ENCODE measurements at regions not wholly inside any gene's neighbourhood (a gene's known extent, or its start where the extent isn't known, plus 50 kb on each side); places are given as distances from the start of the nearest gene placed in this dataset.

DNA sequence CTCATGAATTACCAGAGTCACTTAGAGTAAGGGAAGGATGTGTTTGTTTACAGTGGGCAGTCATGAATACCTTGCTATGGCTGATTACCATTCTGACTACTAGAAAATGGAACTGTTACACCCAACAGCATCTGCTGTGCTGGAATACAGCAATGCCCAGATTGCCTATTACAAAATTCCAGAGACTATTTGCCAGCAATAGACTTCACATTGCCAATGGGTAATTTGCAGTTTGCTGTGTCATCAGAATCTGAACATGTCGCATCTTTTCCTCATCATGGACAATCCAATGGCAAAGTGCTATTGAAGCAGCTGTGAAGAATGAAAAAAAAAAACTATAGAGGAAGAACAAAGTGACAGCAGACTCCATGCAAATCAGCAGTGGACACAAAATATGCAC, 356.6 kb downstream of the CXXC4 start:
- no peaks in the 10 kb centered on the region for H3K27me3 ChIP-seq (replicated peaks; ENCODE audit: insufficient read depth, low read length)
- H3K79me2 ChIP-seq (ENCODE audit: low read length): no peaks in the 10 kb centered on the region
- no peak overlapping the region for H3K27ac ChIP-seq (ENCODE audit: low read length)
- no peaks in the 10 kb centered on the region for H3K4me1 ChIP-seq (ENCODE audit: low read length)
- H3K4me3 ChIP-seq (ENCODE audit: low read length): no peak overlapping the region
- H3K9me3 ChIP-seq (replicated peaks; ENCODE audit: insufficient read depth, low read length): no peaks in the 10 kb centered on the region
- H2AFZ ChIP-seq (ENCODE audit: low read length): no peak overlapping the region
- no peak for DNase-seq
- no peaks in the 10 kb centered on the region for H3K9me2 ChIP-seq (replicated peaks; ENCODE audit: insufficient read depth, low read length)
- H3K4me2 ChIP-seq (ENCODE audit: low read depth, low read length): no peak overlapping the region
- TF ChIP-seq, protein P1, sequence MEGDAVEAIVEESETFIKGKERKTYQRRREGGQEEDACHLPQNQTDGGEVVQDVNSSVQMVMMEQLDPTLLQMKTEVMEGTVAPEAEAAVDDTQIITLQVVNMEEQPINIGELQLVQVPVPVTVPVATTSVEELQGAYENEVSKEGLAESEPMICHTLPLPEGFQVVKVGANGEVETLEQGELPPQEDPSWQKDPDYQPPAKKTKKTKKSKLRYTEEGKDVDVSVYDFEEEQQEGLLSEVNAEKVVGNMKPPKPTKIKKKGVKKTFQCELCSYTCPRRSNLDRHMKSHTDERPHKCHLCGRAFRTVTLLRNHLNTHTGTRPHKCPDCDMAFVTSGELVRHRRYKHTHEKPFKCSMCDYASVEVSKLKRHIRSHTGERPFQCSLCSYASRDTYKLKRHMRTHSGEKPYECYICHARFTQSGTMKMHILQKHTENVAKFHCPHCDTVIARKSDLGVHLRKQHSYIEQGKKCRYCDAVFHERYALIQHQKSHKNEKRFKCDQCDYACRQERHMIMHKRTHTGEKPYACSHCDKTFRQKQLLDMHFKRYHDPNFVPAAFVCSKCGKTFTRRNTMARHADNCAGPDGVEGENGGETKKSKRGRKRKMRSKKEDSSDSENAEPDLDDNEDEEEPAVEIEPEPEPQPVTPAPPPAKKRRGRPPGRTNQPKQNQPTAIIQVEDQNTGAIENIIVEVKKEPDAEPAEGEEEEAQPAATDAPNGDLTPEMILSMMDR (IDR thresholded peaks at IDR 0.05; ENCODE audit: low read length): no peak
- no peak for TF ChIP-seq EZH2phosphoT487 (IDR thresholded peaks at IDR 0.05; ENCODE audit: low read length)
- TF ChIP-seq EZH2 (optimal IDR thresholded peaks at IDR 0.05; ENCODE audit: low read depth, low read length): no peak
- H3K36me3 ChIP-seq (replicated peaks; ENCODE audit: insufficient read depth, low read length): no peaks in the 10 kb centered on the region
- no peak overlapping the region for H3K9ac ChIP-seq (ENCODE audit: low read length)
- H3F3A ChIP-seq (ENCODE audit: insufficient read depth, low read length): no peaks in the 10 kb centered on the region
- no peaks in the 10 kb centered on the region for H4K20me1 ChIP-seq (ENCODE audit: insufficient read depth, low read length)

DNA sequence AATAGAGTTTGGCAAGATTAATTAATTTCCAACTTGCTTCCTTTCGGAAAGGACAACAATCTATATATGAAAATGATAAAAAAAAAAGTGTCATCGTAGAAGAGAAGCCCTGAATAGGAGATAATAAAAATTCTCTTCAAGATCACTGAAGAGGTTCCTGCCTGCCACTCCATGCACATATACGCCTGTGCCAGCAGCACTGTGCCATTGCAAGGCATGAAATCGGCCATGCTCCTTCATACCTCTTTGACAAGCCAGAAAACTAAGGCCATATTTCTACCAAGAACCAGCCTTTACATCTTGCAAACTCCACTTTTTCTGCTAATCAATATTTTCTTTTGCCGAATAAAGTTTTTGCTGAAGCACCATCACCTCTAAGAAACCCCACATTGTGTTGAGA, 365.5 kb downstream of the CXXC4 start:
- no peak overlapping the region for H3K4me3 ChIP-seq (ENCODE audit: low read length)
- H3K36me3 ChIP-seq (replicated peaks; ENCODE audit: insufficient read depth, low read length): no peaks in the 10 kb centered on the region
- TF ChIP-seq EZH2 (optimal IDR thresholded peaks at IDR 0.05; ENCODE audit: low read depth, low read length): no peak
- TF ChIP-seq EZH2phosphoT487 (IDR thresholded peaks at IDR 0.05; ENCODE audit: low read length): no peak
- TF ChIP-seq, protein P1 (IDR thresholded peaks at IDR 0.05; ENCODE audit: low read length): no peak
- no peak overlapping the region for H3K27ac ChIP-seq (ENCODE audit: low read length)
- H3K9me3 ChIP-seq (replicated peaks; ENCODE audit: insufficient read depth, low read length): no peaks in the 10 kb centered on the region
- H3K27me3 ChIP-seq (replicated peaks; ENCODE audit: insufficient read depth, low read length): no peaks in the 10 kb centered on the region
- no peak overlapping the region for H3K9ac ChIP-seq (ENCODE audit: low read length)
- H4K20me1 ChIP-seq (ENCODE audit: insufficient read depth, low read length): no peaks in the 10 kb centered on the region
- no peaks in the 10 kb centered on the region for H3F3A ChIP-seq (ENCODE audit: insufficient read depth, low read length)
- no peaks in the 10 kb centered on the region for H3K4me1 ChIP-seq (ENCODE audit: low read length)
- no peak overlapping the region for H3K4me2 ChIP-seq (ENCODE audit: low read depth, low read length)
- DNase-seq: no peak
- H2AFZ ChIP-seq (ENCODE audit: low read length): no peak overlapping the region
- H3K79me2 ChIP-seq (ENCODE audit: low read length): no peaks in the 10 kb centered on the region
- no peaks in the 10 kb centered on the region for H3K9me2 ChIP-seq (replicated peaks; ENCODE audit: insufficient read depth, low read length)

DNA sequence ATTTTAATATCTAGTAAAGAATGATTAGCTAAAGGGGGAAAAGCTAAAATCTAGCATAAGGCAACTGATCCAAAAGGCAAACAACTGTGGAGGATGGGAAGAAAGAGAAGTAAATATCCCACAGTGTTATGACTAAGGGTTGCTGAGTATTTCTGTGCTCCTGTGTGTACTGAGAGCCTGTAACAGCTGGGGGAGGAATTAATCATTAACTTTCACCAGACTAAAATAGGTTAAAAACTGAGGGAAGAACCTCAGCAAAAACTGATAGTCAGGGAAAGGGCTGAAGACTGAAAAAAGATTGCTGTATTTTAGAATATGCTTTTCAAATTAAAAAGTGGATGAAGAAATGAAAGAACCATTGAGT, 365.9 kb downstream of the CXXC4 start:
- Histone ChIP-seq H2AFZ (ENCODE audit: low read length) (no peak overlapping the region), H3K27me3 (replicated peaks; ENCODE audit: insufficient read depth, low read length) (no peaks in the 10 kb centered on the region), H3K4me2 (ENCODE audit: low read depth, low read length) (no peak overlapping the region), H4K20me1 (ENCODE audit: insufficient read depth, low read length) (no peaks in the 10 kb centered on the region), H3K36me3 (replicated peaks; ENCODE audit: insufficient read depth, low read length) (no peaks in the 10 kb centered on the region), H3K4me3 (ENCODE audit: low read length) (no peak overlapping the region), H3K9me3 (replicated peaks; ENCODE audit: insufficient read depth, low read length) (no peaks in the 10 kb centered on the region), H3K79me2 (ENCODE audit: low read length) (no peaks in the 10 kb centered on the region), H3K27ac (ENCODE audit: low read length) (no peak overlapping the region), H3K4me1 (ENCODE audit: low read length) (no peaks in the 10 kb centered on the region), H3K9me2 (replicated peaks; ENCODE audit: insufficient read depth, low read length) (no peaks in the 10 kb centered on the region), H3F3A (ENCODE audit: insufficient read depth, low read length) (no peaks in the 10 kb centered on the region), H3K9ac (ENCODE audit: low read length) (no peak overlapping the region)
- TF ChIP-seq EZH2 (optimal IDR thresholded peaks at IDR 0.05; ENCODE audit: low read depth, low read length) (no peak), EZH2phosphoT487 (IDR thresholded peaks at IDR 0.05; ENCODE audit: low read length) (no peak)
- TF ChIP-seq, protein P1 (IDR thresholded peaks at IDR 0.05; ENCODE audit: low read length): no peak
- DNase-seq: no peak

Measured in MM.1S (cell line).